Lower leg skin (tissue), 4 donors: ENCODE measurements at regions not wholly inside any gene's neighbourhood (a gene's known extent, or its start where the extent isn't known, plus 50 kb on each side); places are given as distances from the start of the nearest gene placed in this dataset.

Source experiments
- DNase-seq, 2 donors: peaks; one replicate each; pipeline ENCODE4 v3.0.0-alpha.2; 2019; ENCODE audit warnings: low spot score in 2 of 2
- H3K4me3 ChIP-seq: fragments of 200-600 bp; sonication (generic); 2 replicates; pipeline ENCODE4 v1.5.1; 2017; ENCODE audit warnings: mild to moderate bottlenecking, low read depth; ENCODE audit not compliant: poor library complexity, severe bottlenecking
- POLR2A ChIP-seq, 2 donors: fragments of 450-650 bp; IDR thresholded peaks; one replicate each; pipeline ENCODE4 v1.6.1; 2016 to 2017; ENCODE audit warnings: antibody characterized with exemption in 2 of 2, mild to moderate bottlenecking in 1 of 2, moderate library complexity in 1 of 2
- WGBS, 2 donors: methylation state at CpG; one replicate each; pipeline ENCODE4 v1.1.5; 2018; 5-methylcytosine and 5-hydroxymethylcytosine counted together
- intact Hi-C: fragments of 100-400 bp; cut with DNase I; formaldehyde crosslinking; loops from one replicate; pipeline ENCODE4 v1.15.0; 2023; ENCODE audit warnings: low total_unique reads
- TF ChIP-seq, protein P1 (sequence below), 3 donors: fragments of 450-650 bp; IDR thresholded peaks; one replicate each; pipeline ENCODE4 v1.5.1; 2016; ENCODE audit warnings: antibody characterized with exemption in 3 of 3, mild to moderate bottlenecking in 3 of 3, moderate library complexity in 2 of 3

DNA sequence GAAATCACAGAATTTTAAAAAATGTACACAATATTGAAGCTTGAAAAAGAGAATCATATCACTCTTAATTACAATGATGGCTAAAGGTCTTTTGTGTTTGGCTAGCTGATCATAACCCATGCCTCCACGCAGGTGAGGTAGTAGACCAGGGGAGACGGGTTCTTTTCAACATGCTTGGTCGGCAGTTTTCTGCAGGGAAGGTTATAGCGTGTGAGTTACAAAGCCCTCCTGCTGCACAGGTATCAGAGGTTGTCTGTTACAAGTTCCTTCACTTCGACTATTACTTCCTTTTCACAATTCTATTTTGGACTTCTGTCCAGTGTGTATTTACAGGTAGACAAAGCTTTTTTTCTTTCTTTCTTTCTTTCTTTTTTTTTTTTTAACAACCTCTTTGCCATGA lies 127.1 kb upstream of the PRPS1L1 start:
- no peak overlapping the region for H3K4me3 ChIP-seq
- WGBS, 2 donors = 82 to 85% methylated on average over 5 of the region's 5 CpGs
- DNase-seq = no peak
- TF ChIP-seq, protein P1, sequence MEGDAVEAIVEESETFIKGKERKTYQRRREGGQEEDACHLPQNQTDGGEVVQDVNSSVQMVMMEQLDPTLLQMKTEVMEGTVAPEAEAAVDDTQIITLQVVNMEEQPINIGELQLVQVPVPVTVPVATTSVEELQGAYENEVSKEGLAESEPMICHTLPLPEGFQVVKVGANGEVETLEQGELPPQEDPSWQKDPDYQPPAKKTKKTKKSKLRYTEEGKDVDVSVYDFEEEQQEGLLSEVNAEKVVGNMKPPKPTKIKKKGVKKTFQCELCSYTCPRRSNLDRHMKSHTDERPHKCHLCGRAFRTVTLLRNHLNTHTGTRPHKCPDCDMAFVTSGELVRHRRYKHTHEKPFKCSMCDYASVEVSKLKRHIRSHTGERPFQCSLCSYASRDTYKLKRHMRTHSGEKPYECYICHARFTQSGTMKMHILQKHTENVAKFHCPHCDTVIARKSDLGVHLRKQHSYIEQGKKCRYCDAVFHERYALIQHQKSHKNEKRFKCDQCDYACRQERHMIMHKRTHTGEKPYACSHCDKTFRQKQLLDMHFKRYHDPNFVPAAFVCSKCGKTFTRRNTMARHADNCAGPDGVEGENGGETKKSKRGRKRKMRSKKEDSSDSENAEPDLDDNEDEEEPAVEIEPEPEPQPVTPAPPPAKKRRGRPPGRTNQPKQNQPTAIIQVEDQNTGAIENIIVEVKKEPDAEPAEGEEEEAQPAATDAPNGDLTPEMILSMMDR (IDR thresholded peaks at IDR 0.05) = no peak
- TF ChIP-seq POLR2A (IDR thresholded peaks at IDR 0.05) = no peak
- intact Hi-C loops = no loop called here

DNA sequence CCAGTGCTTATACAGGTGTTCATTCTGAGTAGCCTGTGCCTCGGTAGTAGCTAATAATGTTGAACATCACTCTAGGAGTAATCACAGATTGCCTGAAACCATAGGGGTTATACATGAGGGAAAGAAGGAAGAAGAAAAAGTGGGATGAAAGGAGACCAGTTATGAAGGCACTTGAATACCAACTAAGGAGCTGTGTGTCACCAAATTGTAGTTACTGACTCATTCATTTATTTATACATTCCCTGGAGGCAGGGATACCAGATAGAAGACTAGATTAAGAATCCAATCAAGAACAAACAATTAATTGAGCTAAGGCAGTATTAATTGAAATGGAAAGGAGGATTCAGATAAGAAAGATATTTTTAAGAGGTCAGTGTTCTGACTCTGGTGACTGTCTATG lies 129.6 kb upstream of the PRPS1L1 start:
- H3K4me3 ChIP-seq = no peak overlapping the region
- 88 to 96% methylated on average over 1 of the region's 1 CpG for WGBS, 2 donors
- intact Hi-C loops = no loop called here
- no peak for TF ChIP-seq POLR2A (IDR thresholded peaks at IDR 0.05)
- TF ChIP-seq, protein P1 (IDR thresholded peaks at IDR 0.05) = no peak
- DNase-seq = no peak

- TF ChIP-seq, protein P1 (IDR thresholded peaks at IDR 0.05) = no peak
- TF ChIP-seq POLR2A (IDR thresholded peaks at IDR 0.05) = no peak
- no peak for DNase-seq
- WGBS, 2 donors = 21 to 28% methylated on average over 1 of the region's 1 CpG
- intact Hi-C loops = no loop called here
- no peak overlapping the region for H3K4me3 ChIP-seq
Observed at GRCh38 chr7:18162657-18163056, 135.0 kb upstream of the PRPS1L1 start.

- intact Hi-C loops = no loop called here
- no peak for DNase-seq
- no peak for TF ChIP-seq POLR2A (IDR thresholded peaks at IDR 0.05)
- TF ChIP-seq, protein P1 (IDR thresholded peaks at IDR 0.05) = no peak
- WGBS, 2 donors = 79 to 81% methylated on average over 3 of the region's 3 CpGs
- H3K4me3 ChIP-seq = no peak overlapping the region
Observed at GRCh38 chr7:18163091-18163490, 135.4 kb upstream of the PRPS1L1 start.

- intact Hi-C loops = no loop called here
- no peak for TF ChIP-seq POLR2A (IDR thresholded peaks at IDR 0.05)
- TF ChIP-seq, protein P1 (IDR thresholded peaks at IDR 0.05) = no peak
- no peak for DNase-seq
- H3K4me3 ChIP-seq = no peak overlapping the region
- 43 to 46% methylated on average over 1 of the region's 1 CpG for WGBS, 2 donors
Observed at GRCh38 chr7:18165166-18165565, 137.5 kb upstream of the PRPS1L1 start.

DNA sequence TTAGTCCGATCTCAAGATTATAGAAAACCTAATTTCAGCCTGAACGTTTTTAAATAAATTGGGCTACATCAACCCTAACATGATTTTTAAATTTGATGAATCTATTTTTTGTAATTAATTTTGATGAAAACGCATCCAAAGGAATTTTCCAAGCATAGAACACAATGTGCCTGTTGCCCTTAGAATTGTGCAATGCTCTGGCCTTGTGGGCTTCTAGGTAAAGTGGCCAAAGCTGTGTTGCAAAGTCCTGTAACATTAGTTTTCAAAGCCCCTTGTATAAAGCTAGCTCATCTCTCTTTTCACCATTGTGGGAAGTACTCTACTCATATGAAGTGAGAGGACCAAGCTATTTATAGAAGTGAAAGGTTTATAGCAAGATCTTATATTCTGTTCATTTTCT lies 138.4 kb upstream of the PRPS1L1 start:
- TF ChIP-seq, protein P1 (IDR thresholded peaks at IDR 0.05) = no peak
- no peak for TF ChIP-seq POLR2A (IDR thresholded peaks at IDR 0.05)
- intact Hi-C loops = no loop called here
- WGBS, 2 donors = 78 to 89% methylated on average over 3 of the region's 3 CpGs
- no peak overlapping the region for H3K4me3 ChIP-seq
- DNase-seq = no peak
